Activated T-cell treated with anti-CD3 and anti-CD28 coated beads, Interleukin-2, amount 50 U/mL, for 4 hours (primary cell): ENCODE measurements at regions not wholly inside any gene's neighbourhood (a gene's known extent, or its start where the extent isn't known, plus 50 kb on each side); places are given as distances from the start of the nearest gene placed in this dataset.

Experiments
- ATAC-seq, 2 donors: fragments of 200-7000 bp; cut with Tn5 transposase; one replicate each; pipeline ENCODE4 v1.10.0; 2021
- DNase-seq: peaks from one replicate; pipeline ENCODE4 v3.0.0-alpha.2; 2020
- H3K27me3 Mint-ChIP-seq: one replicate; pipeline ENCODE4 v1.8.0; 2021; ENCODE audit warnings: low read depth, mixed read lengths
- H3K36me3 Mint-ChIP-seq: one replicate; pipeline ENCODE4 v1.8.0; 2022; ENCODE audit warnings: mixed read lengths; ENCODE audit not compliant: insufficient read depth
- H3K4me1 Mint-ChIP-seq: one replicate; pipeline ENCODE4 v1.8.0; 2021; ENCODE audit warnings: low read depth, mixed read lengths
- H3K4me3 Mint-ChIP-seq: one replicate; pipeline ENCODE4 v1.8.0; 2021; ENCODE audit warnings: mild to moderate bottlenecking, moderate library complexity, mixed read lengths
- H3K9me3 Mint-ChIP-seq: one replicate; pipeline ENCODE4 v1.8.0; 2021; ENCODE audit warnings: mixed read lengths

DNA sequence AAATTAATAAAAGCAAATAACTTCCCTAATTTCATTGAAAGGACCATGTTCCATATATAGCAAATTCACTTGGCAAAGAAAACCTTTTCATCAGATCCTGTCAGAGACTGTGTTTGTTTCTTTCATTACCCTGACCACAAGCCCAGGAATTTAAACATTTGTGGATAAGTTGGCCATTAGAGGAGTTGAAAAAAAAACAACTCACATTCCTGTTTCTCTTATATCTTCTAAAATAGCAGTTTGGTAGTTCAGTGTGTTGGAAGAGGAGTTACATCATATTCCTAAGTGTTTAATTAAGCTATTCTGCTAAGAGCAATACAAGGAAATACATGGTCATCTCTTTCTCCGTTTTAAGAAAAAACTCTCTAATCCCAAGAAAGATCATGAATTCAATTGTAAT is 505.6 kb downstream of the TLE1 start:
- Mint-ChIP-seq H3K9me3 (no peaks in the 10 kb centered on the region), H3K4me1 (no peaks in the 10 kb centered on the region), H3K36me3 (no peaks in the 10 kb centered on the region), H3K27me3 (no peaks in the 10 kb centered on the region), H3K4me3 (no peak overlapping the region)
- DNase-seq (no peak), ATAC-seq (no peak)

- Mint-ChIP-seq H3K4me1 (no peaks in the 10 kb centered on the region), H3K9me3 (no peaks in the 10 kb centered on the region), H3K27me3 (no peaks in the 10 kb centered on the region), H3K36me3 (no peaks in the 10 kb centered on the region), H3K4me3 (no peak overlapping the region)
- ATAC-seq (no peak), DNase-seq (no peak)
Measured at GRCh38 chr9:81182431-81182830, 506.9 kb downstream of the TLE1 start.

GRCh38 chr9:81174023-81174422 is 515.3 kb downstream of the TLE1 start:
- ATAC-seq, result no peak
- Mint-ChIP-seq H3K27me3 (no peaks in the 10 kb centered on the region), H3K36me3 (no peaks in the 10 kb centered on the region), H3K9me3 (peaks cover 3% of the 10 kb centered on the region), H3K4me1 (no peaks in the 10 kb centered on the region), H3K4me3 (no peak overlapping the region)
- DNase-seq, result no peak

DNA sequence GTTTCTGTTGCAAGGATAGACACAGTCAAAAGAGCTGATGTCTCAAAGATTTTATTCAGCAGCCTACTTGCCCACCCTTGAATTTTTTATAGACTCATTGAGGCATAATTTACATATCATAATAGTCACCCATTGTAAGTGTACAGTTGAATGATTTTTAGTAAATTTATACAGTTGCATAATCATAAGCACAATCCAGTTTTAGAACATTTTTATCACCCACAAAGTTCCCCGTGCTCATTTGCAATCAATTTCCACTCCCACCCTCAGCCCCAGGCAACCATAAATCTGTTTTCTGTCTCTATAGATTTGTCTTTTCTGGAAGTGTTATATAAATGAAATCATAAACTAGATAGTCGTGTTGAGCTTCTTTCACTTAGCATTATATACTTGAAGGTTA is 517.7 kb downstream of the TLE1 start:
- H3K9me3 Mint-ChIP-seq, result peaks cover 6% of the 10 kb centered on the region
- no peak overlapping the region for H3K4me3 Mint-ChIP-seq
- DNase-seq (no peak), ATAC-seq (no peak)
- H3K4me1 Mint-ChIP-seq, result no peaks in the 10 kb centered on the region
- no peaks in the 10 kb centered on the region for H3K36me3 Mint-ChIP-seq
- H3K27me3 Mint-ChIP-seq, result no peaks in the 10 kb centered on the region

- DNase-seq, result no peak
- H3K27me3 Mint-ChIP-seq, result no peaks in the 10 kb centered on the region
Measured at GRCh38 chr9:81162361-81162760, 527.0 kb downstream of the TLE1 start.

GRCh38 chr9:81156381-81156780 is 533.0 kb downstream of the TLE1 start:
- Mint-ChIP-seq H3K27me3 (no peaks in the 10 kb centered on the region), H3K4me1 (no peaks in the 10 kb centered on the region), H3K36me3 (no peaks in the 10 kb centered on the region), H3K4me3 (no peak overlapping the region), H3K9me3 (peaks cover 4% of the 10 kb centered on the region)
- ATAC-seq (no peak), DNase-seq (no peak)

More at GRCh38 chr9:81162361-81162760, 527.0 kb downstream of the TLE1 start:
- Mint-ChIP-seq H3K36me3 (no peaks in the 10 kb centered on the region), H3K4me3 (no peak overlapping the region), H3K4me1 (no peaks in the 10 kb centered on the region), H3K9me3 (peaks cover 18% of the 10 kb centered on the region)
- ATAC-seq, result no peak

DNA sequence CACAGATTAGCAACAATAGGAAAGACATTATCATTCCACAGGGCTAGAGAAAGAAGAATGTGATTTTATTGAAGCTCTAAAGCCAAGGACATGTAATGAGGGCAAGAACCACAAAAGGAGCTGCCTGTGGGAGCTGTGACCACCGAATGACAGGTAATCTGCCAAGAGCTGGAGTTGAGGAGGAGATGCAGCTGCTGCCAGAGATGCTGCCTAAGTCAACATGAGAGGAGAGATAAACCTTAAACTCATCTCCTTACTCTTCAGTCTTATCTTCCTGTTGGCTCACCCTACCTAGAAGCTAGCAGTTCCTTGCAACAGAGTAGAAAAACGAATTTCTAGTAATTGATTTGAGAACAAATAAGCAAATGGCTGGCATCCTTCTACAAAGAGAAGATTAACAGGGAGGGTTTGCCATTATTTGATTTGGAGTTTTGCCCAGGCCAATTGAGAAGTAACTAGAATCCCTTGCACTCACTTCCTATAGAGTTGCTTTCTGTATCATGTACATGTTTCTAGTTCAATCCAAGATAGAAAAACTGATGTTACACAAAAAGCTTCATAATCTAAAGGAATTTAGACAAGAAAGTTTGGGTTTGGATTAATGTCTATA is 539.2 kb downstream of the TLE1 start:
- no peak overlapping the region for H3K4me3 Mint-ChIP-seq
- ATAC-seq (no peak), DNase-seq (no peak)
- H3K36me3 Mint-ChIP-seq, result no peaks in the 10 kb centered on the region
- H3K9me3 Mint-ChIP-seq, result peaks cover 7% of the 10 kb centered on the region
- no peaks in the 10 kb centered on the region for H3K27me3 Mint-ChIP-seq
- H3K4me1 Mint-ChIP-seq, result no peaks in the 10 kb centered on the region

- H3K27me3 Mint-ChIP-seq, result no peaks in the 10 kb centered on the region
- H3K4me3 Mint-ChIP-seq, result no peak overlapping the region
- ATAC-seq (no peak), DNase-seq (no peak)
- no peaks in the 10 kb centered on the region for H3K36me3 Mint-ChIP-seq
- peaks cover 7% of the 10 kb centered on the region for H3K9me3 Mint-ChIP-seq
- no peaks in the 10 kb centered on the region for H3K4me1 Mint-ChIP-seq
Measured at GRCh38 chr9:81146684-81147337, 542.5 kb downstream of the TLE1 start.

DNA sequence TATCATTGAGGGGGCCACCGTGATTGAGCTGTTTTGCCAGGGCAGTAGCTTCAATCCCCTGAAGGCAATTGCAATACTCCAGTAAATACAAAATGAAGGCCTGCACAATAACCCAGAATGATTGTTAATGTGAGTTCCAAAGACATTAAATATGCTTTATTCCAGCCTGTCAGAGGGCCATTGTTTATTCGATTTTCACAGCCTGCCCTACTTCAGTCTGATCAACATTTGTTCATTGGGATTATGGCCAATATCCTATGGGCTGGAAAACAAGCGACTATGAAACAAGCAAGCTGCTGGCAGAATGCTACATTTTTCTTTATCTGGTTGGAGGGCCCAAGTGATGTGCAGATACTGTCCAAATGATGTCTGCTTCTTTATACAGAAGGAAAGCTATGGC is 543.1 kb downstream of the TLE1 start:
- ATAC-seq, result no peak
- H3K9me3 Mint-ChIP-seq, result peaks cover 7% of the 10 kb centered on the region

GRCh38 chr9:81145331-81145963 is 543.9 kb downstream of the TLE1 start:
- ATAC-seq (no peak), DNase-seq (no peak)
- peaks cover 7% of the 10 kb centered on the region for H3K9me3 Mint-ChIP-seq
- H3K4me1 Mint-ChIP-seq, result no peaks in the 10 kb centered on the region
- H3K36me3 Mint-ChIP-seq, result no peaks in the 10 kb centered on the region
- H3K4me3 Mint-ChIP-seq, result no peak overlapping the region
- no peaks in the 10 kb centered on the region for H3K27me3 Mint-ChIP-seq

More for the DNA sequence above, 543.1 kb downstream of the TLE1 start:
- H3K36me3 Mint-ChIP-seq, result no peaks in the 10 kb centered on the region
- no peaks in the 10 kb centered on the region for H3K4me1 Mint-ChIP-seq
- DNase-seq, result no peak
- H3K27me3 Mint-ChIP-seq, result no peaks in the 10 kb centered on the region
- no peak overlapping the region for H3K4me3 Mint-ChIP-seq

- DNase-seq (no peak), ATAC-seq (no peak)
- Mint-ChIP-seq H3K27me3 (no peaks in the 10 kb centered on the region), H3K4me1 (no peaks in the 10 kb centered on the region), H3K9me3 (peaks cover 8% of the 10 kb centered on the region), H3K36me3 (no peaks in the 10 kb centered on the region), H3K4me3 (no peak overlapping the region)
Measured at GRCh38 chr9:81141961-81142360, 547.4 kb downstream of the TLE1 start.

DNA sequence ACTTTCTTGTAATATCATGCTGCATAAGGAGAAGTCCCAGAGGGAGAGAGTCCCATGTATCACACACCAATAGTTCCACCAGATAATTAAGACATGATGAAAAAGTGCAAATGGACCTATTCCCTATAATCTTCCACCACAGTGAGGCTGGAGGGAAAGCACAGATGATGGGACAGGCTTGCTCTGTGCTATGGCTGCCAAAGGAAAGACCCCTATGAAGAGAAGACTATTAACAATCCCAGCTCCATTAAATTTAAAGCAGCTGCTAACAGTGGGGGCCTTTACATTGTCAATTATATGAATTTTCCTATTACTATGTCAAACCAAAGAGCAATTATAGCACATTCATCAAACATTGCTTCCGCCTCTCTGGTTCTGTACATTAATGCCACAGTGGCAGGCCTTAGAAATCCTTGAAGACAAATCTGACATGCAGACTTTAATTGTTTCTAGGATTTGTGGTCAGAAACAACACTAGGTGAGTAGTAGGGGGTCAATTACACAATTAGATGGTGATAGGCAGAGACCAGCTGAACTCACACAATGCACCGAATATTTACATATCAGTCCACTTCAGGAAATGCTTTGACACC is 551.3 kb downstream of the TLE1 start:
- Mint-ChIP-seq H3K27me3 (no peaks in the 10 kb centered on the region), H3K9me3 (peaks cover 8% of the 10 kb centered on the region), H3K36me3 (no peaks in the 10 kb centered on the region), H3K4me1 (no peaks in the 10 kb centered on the region), H3K4me3 (no peak overlapping the region)
- no peak for DNase-seq
- no peak for ATAC-seq

GRCh38 chr9:81132796-81133195 is 556.6 kb downstream of the TLE1 start:
- peaks cover 4% of the 10 kb centered on the region for H3K9me3 Mint-ChIP-seq
- no peaks in the 10 kb centered on the region for H3K4me1 Mint-ChIP-seq
- no peaks in the 10 kb centered on the region for H3K36me3 Mint-ChIP-seq
- H3K4me3 Mint-ChIP-seq, result no peak overlapping the region
- DNase-seq (no peak), ATAC-seq (no peak)
- no peaks in the 10 kb centered on the region for H3K27me3 Mint-ChIP-seq

DNA sequence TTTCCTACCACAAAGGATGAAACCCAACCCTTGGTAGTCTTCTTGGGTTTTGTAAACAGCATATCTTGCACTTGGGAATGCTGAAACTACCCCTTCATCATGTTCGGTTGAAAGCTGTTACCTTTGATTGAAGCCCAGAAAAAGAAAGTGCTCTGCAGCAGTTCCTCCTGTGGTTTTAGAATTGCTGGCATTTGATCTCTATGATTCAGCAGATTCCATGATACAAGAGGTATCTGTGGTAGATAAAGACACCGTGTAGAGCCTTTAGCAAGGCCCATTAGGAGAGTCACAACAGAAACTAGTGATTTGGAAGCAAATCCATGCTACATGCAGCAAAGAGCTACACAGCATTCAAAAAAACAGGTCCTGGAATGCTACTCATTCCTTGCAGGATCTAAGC is 557.0 kb downstream of the TLE1 start:
- Mint-ChIP-seq H3K9me3 (peaks cover 4% of the 10 kb centered on the region), H3K4me1 (no peaks in the 10 kb centered on the region), H3K4me3 (no peak overlapping the region), H3K27me3 (no peaks in the 10 kb centered on the region), H3K36me3 (no peaks in the 10 kb centered on the region)
- DNase-seq (no peak), ATAC-seq (no peak)

GRCh38 chr9:81128701-81129100 is 560.6 kb downstream of the TLE1 start:
- Mint-ChIP-seq H3K36me3 (no peaks in the 10 kb centered on the region), H3K4me1 (no peaks in the 10 kb centered on the region), H3K27me3 (no peaks in the 10 kb centered on the region), H3K4me3 (no peak overlapping the region), H3K9me3 (peaks cover 7% of the 10 kb centered on the region)
- ATAC-seq, result no peak
- DNase-seq, result no peak
